ENCODE measurements at regions not wholly inside any gene's neighbourhood (a gene's known extent, or its start where the extent isn't known, plus 50 kb on each side); places are given as distances from the start of the nearest gene placed in this dataset.

GRCh38 chr12:75840994-75841355 is 190.6 kb downstream of the PHLDA1 start:
- no peak for DNase-seq
- Histone ChIP-seq H3K9me3 (no peaks in the 10 kb centered on the region), H3K4me1 (no peaks in the 10 kb centered on the region), H3K36me3 (no peaks in the 10 kb centered on the region), H3K4me3 (no peak overlapping the region), H3K27ac (no peak overlapping the region), H3K27me3 (no peaks in the 10 kb centered on the region)
- TF ChIP-seq CTCF (IDR thresholded peaks at IDR 0.05) = no peak
- no peak for ATAC-seq
- intact Hi-C loops (cut with DNase I) = no loop called here

- DNase-seq (no peak), ATAC-seq (no peak)
- H3K4me1 ChIP-seq = no peaks in the 10 kb centered on the region
- no peaks in the 10 kb centered on the region for H3K9me3 ChIP-seq
- H3K4me3 ChIP-seq = no peak overlapping the region
- intact Hi-C loops (cut with DNase I) = no loop called here
- H3K36me3 ChIP-seq = no peaks in the 10 kb centered on the region
- TF ChIP-seq CTCF (IDR thresholded peaks at IDR 0.05) = no peak
- no peaks in the 10 kb centered on the region for H3K27me3 ChIP-seq
- no peak overlapping the region for H3K27ac ChIP-seq
These were observed 193.3 kb downstream of the PHLDA1 start for GRCh38 chr12:75838309-75838708.

DNA sequence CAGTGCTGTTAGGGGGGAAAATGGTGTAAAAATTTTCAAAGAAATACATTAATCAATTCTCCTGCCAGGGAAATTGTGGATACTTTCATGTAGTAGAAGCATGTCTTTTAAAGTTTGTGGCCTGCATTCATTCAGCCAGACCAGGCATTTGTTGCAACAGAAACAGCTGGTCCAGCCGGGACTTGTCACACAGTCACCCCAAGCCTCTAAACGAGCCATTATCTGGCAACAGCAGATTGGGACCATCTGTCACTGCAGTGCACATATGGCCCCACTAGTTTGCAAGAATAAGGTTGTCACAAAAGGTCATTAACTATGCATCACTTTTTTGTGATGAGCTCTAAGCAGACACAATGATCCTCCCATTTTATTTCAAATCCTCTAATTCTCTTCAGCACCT is 193.9 kb downstream of the PHLDA1 start:
- Histone ChIP-seq H3K9me3 (no peaks in the 10 kb centered on the region), H3K27ac (no peak overlapping the region), H3K4me3 (no peak overlapping the region), H3K4me1 (no peaks in the 10 kb centered on the region), H3K27me3 (no peaks in the 10 kb centered on the region), H3K36me3 (no peaks in the 10 kb centered on the region)
- intact Hi-C loops (cut with DNase I) = no loop called here
- DNase-seq (peak in 2 of 4 donors; percentile 92), ATAC-seq (no peak)
- TF ChIP-seq CTCF (IDR thresholded peaks at IDR 0.05) = no peak

- H3K27me3 ChIP-seq = no peaks in the 10 kb centered on the region
- intact Hi-C loops (cut with DNase I) = no loop called here
- no peaks in the 10 kb centered on the region for H3K9me3 ChIP-seq
- no peak overlapping the region for H3K4me3 ChIP-seq
- no peaks in the 10 kb centered on the region for H3K36me3 ChIP-seq
- DNase-seq = no peak
- H3K4me1 ChIP-seq = no peaks in the 10 kb centered on the region
- no peak overlapping the region for H3K27ac ChIP-seq
- no peak for TF ChIP-seq CTCF (IDR thresholded peaks at IDR 0.05)
- ATAC-seq = no peak
These were observed 195.0 kb downstream of the PHLDA1 start for GRCh38 chr12:75836533-75836932.

DNA sequence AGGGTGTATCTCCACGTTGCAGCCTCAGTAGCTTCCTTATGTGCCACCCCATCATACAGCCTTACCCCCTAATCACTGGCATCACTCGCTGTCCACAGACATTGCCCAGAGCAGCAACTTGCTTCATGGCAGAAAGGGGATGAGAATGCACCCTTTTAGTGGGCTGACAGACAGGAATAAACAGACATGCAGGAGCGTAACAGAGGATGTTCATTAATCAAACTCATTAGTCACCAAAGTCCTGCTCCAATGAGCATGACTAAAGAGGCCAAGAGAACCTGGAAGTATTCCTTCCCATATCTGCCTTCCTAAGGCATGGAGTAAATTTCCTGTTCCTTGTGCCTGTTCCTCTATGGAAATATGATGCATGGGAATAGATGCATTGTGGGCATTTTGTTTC is 197.0 kb downstream of the PHLDA1 start:
- Histone ChIP-seq H3K4me3 (no peak overlapping the region), H3K36me3 (no peaks in the 10 kb centered on the region), H3K4me1 (no peaks in the 10 kb centered on the region), H3K27ac (no peak overlapping the region), H3K9me3 (no peaks in the 10 kb centered on the region), H3K27me3 (no peaks in the 10 kb centered on the region)
- intact Hi-C loops (cut with DNase I) = no loop called here
- no peak for DNase-seq
- no peak for ATAC-seq
- no peak for TF ChIP-seq CTCF (IDR thresholded peaks at IDR 0.05)

Data from left lung (tissue), 4 donors.